Endothelial cell of umbilical vein (primary cell): ENCODE measurements at regions not wholly inside any gene's neighbourhood (a gene's known extent, or its start where the extent isn't known, plus 50 kb on each side); places are given as distances from the start of the nearest gene placed in this dataset.

ENCODE experiments used
- BruUV-seq: library from RNA; stranded (reverse); fragments of 400-500 nt; replicated peaks from 2 replicates; lab custom pipeline; 2021; lab: Mats Ljungman, UMichigan
- CTCF ChIA-PET: fragments of 300-600, 350-600 bp; sonication (Branson Sonifier 250); formaldehyde crosslinking; loops from one replicate; lab custom pipeline; 2021; ENCODE audit warnings: antibody characterized with exemption, inconsistent platforms; lab: Charles Lee
- POLR2A ChIA-PET: fragments of 300-600, 350-600 bp; sonication (Branson Sonifier 250); formaldehyde crosslinking; loops from one replicate; lab custom pipeline; 2021; ENCODE audit warnings: antibody characterized with exemption, inconsistent platforms; lab: Charles Lee
- DNase-seq: peaks from one replicate; pipeline ENCODE4 v3.0.0-alpha.2; 2011; ENCODE audit warnings: low read depth, low spot score
- FAIRE-seq: peaks from 2 replicates; lab custom pipeline; 2011; peaks lifted over from hg19 to GRCh38; lab: Jason Lieb, UNC
- H2AFZ ChIP-seq: 2 replicates; pipeline ENCODE4 v1.6.0; 2012; ENCODE audit warnings: low read depth, low read length, control low read depth, inconsistent platforms
- H3K27ac ChIP-seq: 2 replicates; pipeline ENCODE4 v1.5.1; 2011; ENCODE audit warnings: low read depth, mild to moderate bottlenecking, control low read depth, low read length, moderate library complexity; ENCODE audit not compliant: insufficient read depth
- H3K27me3 ChIP-seq, 2 experiments: 2 replicates each; pipeline versions ENCODE4 v1.6.0 to v1.6.1; 2011; ENCODE audit warnings: low read length in 2 of 2, mixed read lengths in 1 of 2; ENCODE audit not compliant: control insufficient read depth in 2 of 2, insufficient read depth in 2 of 2
- H3K36me3 ChIP-seq, 2 experiments: 2 replicates in 1 of 2; 3 replicates in 1 of 2; pipeline ENCODE4 v1.5.1; 2011; ENCODE audit warnings: low read length in 2 of 2, mild to moderate bottlenecking in 1 of 2, moderate library complexity in 1 of 2; ENCODE audit not compliant: control insufficient read depth in 2 of 2, insufficient read depth in 2 of 2; ENCODE audit errors: extremely low read depth in 1 of 2
- H3K4me1 ChIP-seq: 3 replicates; pipeline ENCODE4 v1.5.1; 2011; ENCODE audit warnings: mild to moderate bottlenecking, low read length; ENCODE audit not compliant: control insufficient read depth, insufficient read depth; ENCODE audit errors: extremely low read depth
- H3K4me2 ChIP-seq: 2 replicates; pipeline ENCODE4 v1.6.1; 2011; ENCODE audit warnings: low read length, control low read depth, mixed read lengths; ENCODE audit not compliant: insufficient read depth
- H3K4me3 ChIP-seq, 3 experiments: fragments of 200-600 bp in 1 of 3; sonication (generic), shearing (Covaris generic) in 1 of 3; replicated peaks in 1 of 3; 2 replicates each; pipeline ENCODE4 v1.5.1; 2011 to 2016; ENCODE audit warnings: control low read depth in 3 of 3, low read length in 3 of 3, mild to moderate bottlenecking in 2 of 3, inconsistent platforms in 1 of 3, low read depth in 1 of 3, moderate library complexity in 1 of 3; ENCODE audit not compliant: insufficient read depth in 1 of 3
- H3K79me2 ChIP-seq: 2 replicates; pipeline ENCODE4 v1.6.0; 2012; ENCODE audit warnings: low read length, inconsistent platforms; ENCODE audit not compliant: control insufficient read depth, insufficient read depth
- H3K9ac ChIP-seq: replicated peaks from 2 replicates; pipeline ENCODE3; 2011; ENCODE audit warnings: low read length, control low read depth; ENCODE audit not compliant: insufficient read depth; ENCODE audit errors: extremely low read depth
- H3K9me1 ChIP-seq: replicated peaks from 3 replicates; pipeline ENCODE4 v1.6.0; 2011; ENCODE audit warnings: mild to moderate bottlenecking, low read length; ENCODE audit not compliant: control insufficient read depth, insufficient read depth; ENCODE audit errors: extremely low read depth
- H3K9me3 ChIP-seq: replicated peaks from 2 replicates; pipeline ENCODE4 v1.5.1; 2012; ENCODE audit warnings: low read length, inconsistent platforms; ENCODE audit not compliant: control insufficient read depth, insufficient read depth
- H4K20me1 ChIP-seq: replicated peaks from 2 replicates; pipeline ENCODE3; 2011; ENCODE audit warnings: mild to moderate bottlenecking, low read length; ENCODE audit not compliant: control insufficient read depth, insufficient read depth; ENCODE audit errors: extremely low read depth
- CTCF ChIP-seq, 2 donors: IDR thresholded peaks; 1 replicate in 1 of 2; 2 replicates in 1 of 2; pipeline ENCODE4 v1.5.1; 2011; ENCODE audit warnings: low read length in 2 of 2, mild to moderate bottlenecking in 2 of 2, moderate library complexity in 2 of 2, control low read depth in 1 of 2, inconsistent platforms in 1 of 2, low read depth in 1 of 2; ENCODE audit not compliant: insufficient read depth in 1 of 2; ENCODE audit errors: extremely low read depth in 1 of 2
- EZH2 ChIP-seq: IDR thresholded peaks from 2 replicates; pipeline ENCODE4 v1.6.1; 2012; ENCODE audit warnings: borderline replicate concordance, low read depth, mild to moderate bottlenecking, moderate library complexity, low read length, inconsistent platforms; ENCODE audit not compliant: severe bottlenecking
- FOS ChIP-seq: IDR thresholded peaks from 2 replicates; pipeline ENCODE4 v1.6.1; 2011; ENCODE audit warnings: mild to moderate bottlenecking, low read length, moderate library complexity, borderline replicate concordance; ENCODE audit not compliant: insufficient read depth
- GATA2 ChIP-seq: IDR thresholded peaks from 2 replicates; pipeline ENCODE4 v1.7.0; 2011; ENCODE audit warnings: low read depth, mild to moderate bottlenecking, moderate library complexity, mixed read lengths, low read length; ENCODE audit not compliant: insufficient read length, insufficient read depth
- JUN ChIP-seq: IDR thresholded peaks from 2 replicates; pipeline ENCODE4 v1.6.1; 2011; ENCODE audit warnings: borderline replicate concordance, low read depth; ENCODE audit not compliant: insufficient read length, insufficient read depth
- MAX ChIP-seq: IDR thresholded peaks from 2 replicates; pipeline ENCODE4 v1.6.1; 2011; ENCODE audit not compliant: insufficient read depth, insufficient read length
- MYC ChIP-seq: IDR thresholded peaks from one replicate; pipeline ENCODE4 v1.6.1; 2011; ENCODE audit warnings: mild to moderate bottlenecking, low read depth, low read length
- POLR2A ChIP-seq: IDR thresholded peaks from 2 replicates; pipeline ENCODE4 v1.6.1; 2012; ENCODE audit warnings: low read depth, mild to moderate bottlenecking, control low read depth, low read length
- POLR2AphosphoS5 ChIP-seq: IDR thresholded peaks from 2 replicates; pipeline ENCODE4 v1.6.1; 2012; ENCODE audit warnings: low read depth, mild to moderate bottlenecking, control low read depth, low read length, moderate library complexity; ENCODE audit not compliant: insufficient read depth
- dilution Hi-C: fragments of 300-500 bp; cut with MboI; formaldehyde crosslinking; loops from one replicate; pipeline ENCODE4 v1.15.0; 2019; ENCODE audit warnings: low sequenced_read_pairs; ENCODE audit not compliant: extremely low pct_ligation_motif_present
- intact Hi-C: fragments of 100-400 bp; cut with micrococcal nuclease; formaldehyde crosslinking; loops from one replicate; pipeline ENCODE4 v1.10.0; 2022

DNA sequence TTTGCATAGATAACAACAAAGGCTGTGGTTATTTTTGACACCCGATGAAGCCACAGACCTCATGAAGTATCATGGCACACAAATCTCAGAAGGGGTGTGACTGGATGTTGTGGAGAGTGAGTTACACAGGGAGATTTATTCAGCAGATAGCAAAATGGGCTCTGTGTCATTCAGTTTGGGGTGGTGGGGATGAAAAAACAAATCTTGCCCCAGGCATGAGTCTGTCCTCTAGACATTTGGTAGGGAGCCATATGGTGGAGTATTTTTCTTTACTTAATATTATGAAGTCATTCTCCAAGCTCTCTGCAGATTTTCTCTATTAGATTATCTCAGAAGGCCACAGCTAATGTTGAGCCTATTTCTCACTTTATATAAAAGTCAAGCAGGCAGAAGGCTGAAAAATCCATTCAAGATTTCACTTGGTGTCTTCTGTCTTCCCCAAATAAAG lies 277.1 kb upstream of the TENM3 start:
- Histone ChIP-seq H2AFZ (no peak overlapping the region), H3K79me2 (no peaks in the 10 kb centered on the region), H3K4me3 (no peak overlapping the region), H3K9me1 (no peaks in the 10 kb centered on the region), H3K27me3 (no peaks in the 10 kb centered on the region), H3K4me1 (no peaks in the 10 kb centered on the region), H3K36me3 (no peaks in the 10 kb centered on the region), H3K9ac (no peak overlapping the region), H3K4me2 (no peak overlapping the region), H4K20me1 (no peaks in the 10 kb centered on the region), H3K27ac (no peak overlapping the region), H3K9me3 (no peaks in the 10 kb centered on the region)
- intact Hi-C loops (no loop called here), dilution Hi-C loops (no loop called here)
- no TSS peak for BruUV-seq
- CTCF ChIA-PET: no interaction called here
- POLR2A ChIA-PET: no interaction called here
- TF ChIP-seq CTCF (IDR thresholded peaks at IDR 0.05; ENCODE audit: extremely low read depth in 1 of 2, insufficient read depth in 1 of 2, low read depth in 1 of 2, low read length in 2 of 2): no peak
- TF ChIP-seq EZH2: no peak
- no peak for TF ChIP-seq POLR2AphosphoS5
- no peak for TF ChIP-seq MAX
- no peak for TF ChIP-seq MYC
- no peak for TF ChIP-seq JUN
- no peak for TF ChIP-seq FOS
- no peak for TF ChIP-seq GATA2
- no peak for TF ChIP-seq POLR2A
- DNase-seq: no peak
- FAIRE-seq: no peak
